Activated T-cell treated with anti-CD3 and anti-CD28 coated beads for 1 hour (primary cell): ENCODE measurements at regions not wholly inside any gene's neighbourhood (a gene's known extent, or its start where the extent isn't known, plus 50 kb on each side); places are given as distances from the start of the nearest gene placed in this dataset.

ENCODE experiments used
- DNase-seq: peaks from one replicate; pipeline ENCODE4 v3.0.0-alpha.2; 2020; ENCODE audit warnings: low read depth

GRCh38 chr14:66072190-66073084 is 413.7 kb upstream of the CCDC196 start:
- DNase-seq: no peak

GRCh38 chr14:66074537-66074936 is 411.6 kb upstream of the CCDC196 start:
- no peak for DNase-seq

GRCh38 chr14:66076176-66076575 is 410.0 kb upstream of the CCDC196 start:
- DNase-seq: no peak

- no peak for DNase-seq
Measured at GRCh38 chr14:66078006-66078405, 408.2 kb upstream of the CCDC196 start.

- no peak for DNase-seq
Measured at GRCh38 chr14:66081594-66082376, 404.4 kb upstream of the CCDC196 start.

GRCh38 chr14:66085224-66085623 is 400.9 kb upstream of the CCDC196 start:
- no peak for DNase-seq

GRCh38 chr14:66085665-66086064 is 400.5 kb upstream of the CCDC196 start:
- no peak for DNase-seq

- DNase-seq: no peak
Measured at GRCh38 chr14:66087231-66087630, 398.9 kb upstream of the CCDC196 start.

GRCh38 chr14:66088656-66089055 is 397.5 kb upstream of the CCDC196 start:
- no peak for DNase-seq

GRCh38 chr14:66092206-66092605 is 394.0 kb upstream of the CCDC196 start:
- no peak for DNase-seq

GRCh38 chr14:66092748-66093147 is 393.4 kb upstream of the CCDC196 start:
- DNase-seq: no peak

GRCh38 chr14:66094001-66094727 is 392.0 kb upstream of the CCDC196 start:
- no peak for DNase-seq

- no peak for DNase-seq
Measured at GRCh38 chr14:66099451-66099850, 386.7 kb upstream of the CCDC196 start.

GRCh38 chr14:66099931-66100330 is 386.2 kb upstream of the CCDC196 start:
- DNase-seq: no peak

GRCh38 chr14:66101662-66102061 is 384.5 kb upstream of the CCDC196 start:
- no peak for DNase-seq

- DNase-seq: no peak
Measured at GRCh38 chr14:66104486-66104885, 381.7 kb upstream of the CCDC196 start.

- no peak for DNase-seq
Measured at GRCh38 chr14:66105815-66106214, 380.4 kb upstream of the CCDC196 start.

- DNase-seq: no peak
Measured at GRCh38 chr14:66109426-66109825, 376.7 kb upstream of the CCDC196 start.

- DNase-seq: no peak
Measured at GRCh38 chr14:66111891-66112290, 374.3 kb upstream of the CCDC196 start.

- no peak for DNase-seq
Measured at GRCh38 chr14:66114071-66114470, 372.1 kb upstream of the CCDC196 start.

- no peak for DNase-seq
Measured at GRCh38 chr14:66115740-66116502, 370.2 kb upstream of the CCDC196 start.

GRCh38 chr14:66116732-66117131 is 369.4 kb upstream of the CCDC196 start:
- no peak for DNase-seq
